Mucosa of descending colon (tissue), 3 donors: ENCODE measurements at regions not wholly inside any gene's neighbourhood (a gene's known extent, or its start where the extent isn't known, plus 50 kb on each side); places are given as distances from the start of the nearest gene placed in this dataset.
"Not testable (repeated sequence)": the region's sequence is repeated elsewhere in the genome, so short reads cannot be mapped to it uniquely, and the experiment has no call there.

Experiments used
- ATAC-seq: fragments of 200-7000 bp; cut with Tn5 transposase; one replicate; pipeline ENCODE4 v1.9.1; 2020; ENCODE audit warnings: mild to moderate bottlenecking, moderate library complexity
- DNase-seq, 3 donors: peaks; one replicate each; pipeline ENCODE4 v3.0.0-alpha.2; 2020
- H3K36me3 ChIP-seq: fragments of 200-600 bp; one replicate; pipeline ENCODE4 v1.8.0; 2021; ENCODE audit warnings: low read depth, mild to moderate bottlenecking
- H3K4me1 ChIP-seq: fragments of 200-600 bp; one replicate; pipeline ENCODE4 v1.8.0; 2021; ENCODE audit warnings: low read depth, mild to moderate bottlenecking
- H3K4me3 ChIP-seq: fragments of 200-600 bp; one replicate; pipeline ENCODE4 v1.8.0; 2021; ENCODE audit warnings: mild to moderate bottlenecking
- H3K9me3 ChIP-seq: fragments of 200-600 bp; one replicate; pipeline ENCODE4 v1.8.0; 2021; ENCODE audit warnings: mild to moderate bottlenecking
- intact Hi-C, 2 donors: fragments of 100-400 bp; cut with DNase I in 1 of 2; cut with micrococcal nuclease in 1 of 2; formaldehyde crosslinking; loops; one replicate each; pipeline versions ENCODE4 v1.11.0 to v1.11.1; 2022; cut with DNase I, micrococcal nuclease
- TF ChIP-seq, protein P1 (sequence below): fragments of 200-600 bp; IDR thresholded peaks from one replicate; pipeline ENCODE4 v1.8.0; 2022; ENCODE audit warnings: antibody characterized with exemption, mild to moderate bottlenecking
- donor health status: DM: no; HTN: no; CAD: no; lungs with moderate emphysema.
- donor health status: DM: no; HTN: no; CAD: no.
- donor health status: DM: no; HTN: yes; CAD: no.

DNA sequence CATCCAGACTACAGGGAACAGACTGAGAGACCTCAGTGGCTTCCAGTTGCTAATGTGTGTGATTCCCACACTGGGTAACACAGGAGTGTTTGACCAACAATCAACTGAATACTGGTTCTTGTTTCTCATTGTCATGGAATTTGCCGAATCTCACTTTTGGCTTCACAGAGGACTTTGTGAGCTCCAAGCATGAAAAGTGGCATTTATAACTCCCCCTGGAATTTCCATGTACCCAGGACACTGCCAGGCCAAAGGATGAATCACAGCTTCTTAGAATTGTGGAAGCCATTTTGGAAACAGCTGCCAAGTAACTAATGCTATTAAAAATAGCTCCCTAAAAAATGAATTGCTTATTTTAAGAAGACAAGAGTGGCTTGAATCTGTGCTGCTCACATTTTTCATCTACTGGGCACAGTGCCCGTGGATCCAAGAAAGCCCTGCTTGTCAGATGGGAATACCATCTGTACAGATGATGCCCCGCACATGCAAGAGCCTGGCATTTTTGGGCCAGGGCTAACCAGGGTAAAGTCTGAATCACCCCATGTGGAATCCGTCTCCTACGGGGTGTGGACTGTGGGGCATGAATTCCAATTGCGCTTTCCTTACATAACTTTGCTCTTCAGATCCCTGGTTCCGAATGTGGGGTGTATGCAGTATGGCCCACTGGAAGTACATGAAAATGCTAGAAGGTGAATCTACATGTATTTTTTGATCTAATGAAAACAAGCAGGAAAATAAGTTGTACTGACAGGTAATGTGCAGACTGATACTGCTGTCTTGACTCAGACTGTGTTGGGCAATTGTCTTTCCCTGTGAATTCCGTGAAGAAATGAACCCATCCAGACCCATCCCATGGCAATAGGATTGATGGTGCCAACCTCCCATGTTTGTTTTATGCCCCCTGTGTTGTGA, 487.3 kb downstream of the SIPA1L2 start:
- TF ChIP-seq, protein P1, sequence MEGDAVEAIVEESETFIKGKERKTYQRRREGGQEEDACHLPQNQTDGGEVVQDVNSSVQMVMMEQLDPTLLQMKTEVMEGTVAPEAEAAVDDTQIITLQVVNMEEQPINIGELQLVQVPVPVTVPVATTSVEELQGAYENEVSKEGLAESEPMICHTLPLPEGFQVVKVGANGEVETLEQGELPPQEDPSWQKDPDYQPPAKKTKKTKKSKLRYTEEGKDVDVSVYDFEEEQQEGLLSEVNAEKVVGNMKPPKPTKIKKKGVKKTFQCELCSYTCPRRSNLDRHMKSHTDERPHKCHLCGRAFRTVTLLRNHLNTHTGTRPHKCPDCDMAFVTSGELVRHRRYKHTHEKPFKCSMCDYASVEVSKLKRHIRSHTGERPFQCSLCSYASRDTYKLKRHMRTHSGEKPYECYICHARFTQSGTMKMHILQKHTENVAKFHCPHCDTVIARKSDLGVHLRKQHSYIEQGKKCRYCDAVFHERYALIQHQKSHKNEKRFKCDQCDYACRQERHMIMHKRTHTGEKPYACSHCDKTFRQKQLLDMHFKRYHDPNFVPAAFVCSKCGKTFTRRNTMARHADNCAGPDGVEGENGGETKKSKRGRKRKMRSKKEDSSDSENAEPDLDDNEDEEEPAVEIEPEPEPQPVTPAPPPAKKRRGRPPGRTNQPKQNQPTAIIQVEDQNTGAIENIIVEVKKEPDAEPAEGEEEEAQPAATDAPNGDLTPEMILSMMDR: no peak
- no peaks in the 10 kb centered on the region for H3K9me3 ChIP-seq
- H3K4me3 ChIP-seq: no peak overlapping the region
- intact Hi-C loops: no loop called here
- no peaks in the 10 kb centered on the region for H3K36me3 ChIP-seq
- ATAC-seq (no peak), DNase-seq (peak in 1 of 3 donors; percentile 7)
- H3K4me1 ChIP-seq: no peaks in the 10 kb centered on the region

DNA sequence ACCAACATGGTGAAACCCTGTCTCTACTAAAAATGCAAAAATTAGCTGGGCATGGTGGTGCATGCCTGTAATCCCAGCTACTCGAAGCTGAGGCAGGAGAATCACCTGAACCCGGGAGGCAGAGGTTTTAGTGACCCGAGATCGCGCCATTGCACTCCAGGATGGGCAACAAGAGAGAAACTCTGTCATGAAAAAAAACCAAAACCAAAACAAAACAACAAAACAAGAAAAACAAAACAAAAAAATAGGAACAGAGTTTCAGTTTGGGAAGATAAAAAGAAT, 488.8 kb downstream of the SIPA1L2 start:
- H3K36me3 ChIP-seq, intact Hi-C loops, H3K4me1 ChIP-seq, H3K4me3 ChIP-seq, DNase-seq, H3K9me3 ChIP-seq, ATAC-seq: not testable (repeated sequence)

DNA sequence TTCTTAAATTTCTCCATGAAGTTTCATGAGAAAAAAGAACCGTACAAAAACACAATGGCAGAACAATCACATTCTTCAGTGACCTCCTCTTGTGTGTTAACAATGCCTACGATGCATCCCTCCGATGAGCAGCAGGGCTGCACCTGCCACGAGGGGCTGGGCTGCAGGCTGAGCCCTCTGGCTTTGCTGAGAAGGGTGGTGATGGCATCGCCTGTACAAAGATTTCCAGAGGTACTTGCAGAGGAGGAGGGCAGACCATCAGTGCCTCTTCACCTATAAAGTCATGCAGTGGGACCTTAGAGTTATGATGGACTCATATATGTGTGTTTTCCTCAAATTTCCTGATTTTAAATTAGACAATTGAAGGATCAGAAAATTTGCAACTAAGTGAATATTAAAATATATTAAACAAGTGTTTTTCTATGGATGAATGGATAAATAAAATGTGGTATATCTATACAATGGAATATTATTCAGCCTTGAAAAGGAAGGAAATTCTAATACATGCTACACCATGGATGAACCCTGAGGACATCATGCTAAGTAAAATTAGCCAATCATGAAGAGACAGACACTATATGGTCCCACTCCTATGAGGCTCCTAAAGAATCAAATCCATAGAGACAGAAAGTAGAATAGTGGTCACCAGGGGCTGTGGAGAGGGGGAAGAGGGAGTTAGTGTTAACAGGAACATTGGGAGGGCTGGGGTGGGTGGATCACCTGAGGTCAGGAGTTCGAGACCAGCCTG, 489.3 kb downstream of the SIPA1L2 start:
- DNase-seq: no peak
- ATAC-seq: no peak
- Histone ChIP-seq H3K4me1 (no peaks in the 10 kb centered on the region), H3K9me3 (no peaks in the 10 kb centered on the region), H3K4me3 (no peak overlapping the region), H3K36me3 (no peaks in the 10 kb centered on the region)
- intact Hi-C loops: no loop called here
- TF ChIP-seq, protein P1: no peak

DNA sequence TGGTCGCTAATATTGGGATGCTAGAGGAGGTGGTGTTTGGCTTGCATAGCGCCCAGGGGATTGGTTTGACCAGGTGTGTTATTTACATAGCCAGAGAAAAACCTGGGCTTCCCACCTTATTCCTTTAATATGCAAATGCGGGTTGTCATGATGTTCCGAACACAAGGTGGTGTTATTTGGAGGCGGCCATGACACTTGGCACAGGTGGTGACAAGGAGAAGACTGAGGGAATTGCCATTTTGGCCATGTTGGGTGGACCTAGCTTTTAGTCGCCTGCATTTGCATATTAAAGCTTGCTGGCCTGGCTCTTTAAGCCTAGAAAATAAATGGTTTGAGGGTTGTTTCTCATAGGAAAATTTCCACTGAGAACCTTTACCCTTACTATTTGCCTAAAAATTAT, 490.5 kb downstream of the SIPA1L2 start:
- TF ChIP-seq, protein P1: no peak
- H3K4me1 ChIP-seq: no peaks in the 10 kb centered on the region

DNA sequence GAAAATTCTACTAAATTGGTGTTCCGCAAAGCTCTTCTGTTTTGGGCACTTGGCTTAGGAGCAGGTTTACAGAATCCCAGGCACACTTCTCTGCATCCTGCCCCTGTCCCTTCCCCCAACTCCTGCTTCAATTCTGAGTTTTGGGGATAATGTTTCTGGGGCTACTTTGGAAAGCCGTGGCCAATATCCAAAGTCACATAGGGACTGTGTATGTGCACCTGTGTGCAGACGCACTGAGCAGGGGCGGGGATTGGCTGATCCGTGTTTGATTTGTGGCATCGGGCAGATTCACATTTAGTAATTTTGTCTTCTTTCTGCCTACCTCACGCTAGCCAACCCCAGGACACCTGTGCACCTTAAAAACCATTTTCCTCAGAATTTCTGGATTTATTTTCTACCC, 491.9 kb downstream of the SIPA1L2 start:
- ATAC-seq (no peak), DNase-seq (no peak)
- Histone ChIP-seq H3K4me1 (no peaks in the 10 kb centered on the region), H3K4me3 (no peak overlapping the region), H3K36me3 (no peaks in the 10 kb centered on the region), H3K9me3 (no peaks in the 10 kb centered on the region)
- intact Hi-C loops: no loop called here
- TF ChIP-seq, protein P1: no peak

More for the DNA sequence above, 490.5 kb downstream of the SIPA1L2 start:
- DNase-seq (no peak), ATAC-seq (no peak)
- Histone ChIP-seq H3K36me3 (no peaks in the 10 kb centered on the region), H3K9me3 (no peaks in the 10 kb centered on the region), H3K4me3 (no peak overlapping the region)
- intact Hi-C loops: no loop called here

DNA sequence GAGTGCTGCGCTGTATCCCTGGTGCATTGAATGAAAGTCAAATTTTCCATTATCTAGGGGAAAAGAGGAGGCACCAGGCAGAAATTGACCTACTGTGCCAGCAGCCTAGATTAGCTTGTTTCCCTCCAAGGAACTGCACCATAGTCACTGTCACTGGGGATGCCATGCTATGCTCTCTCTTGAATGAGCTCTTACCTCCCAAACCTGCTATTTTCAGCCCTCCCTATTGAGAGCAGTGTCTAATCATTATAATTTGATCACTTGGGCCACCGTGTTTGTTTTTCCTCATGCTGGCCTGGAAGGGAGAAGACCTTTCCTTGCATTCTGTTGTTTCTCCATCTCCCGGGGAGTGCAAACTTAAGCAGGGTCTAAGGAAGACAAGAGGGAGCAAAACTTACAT, 492.9 kb downstream of the SIPA1L2 start:
- ATAC-seq (no peak), DNase-seq (no peak)
- TF ChIP-seq, protein P1: no peak
- Histone ChIP-seq H3K36me3 (no peaks in the 10 kb centered on the region), H3K4me1 (no peaks in the 10 kb centered on the region), H3K4me3 (no peak overlapping the region), H3K9me3 (no peaks in the 10 kb centered on the region)
- intact Hi-C loops: no loop called here
